ENCODE measurements at regions not wholly inside any gene's neighbourhood (a gene's known extent, or its start where the extent isn't known, plus 50 kb on each side); places are given as distances from the start of the nearest gene placed in this dataset.

DNA sequence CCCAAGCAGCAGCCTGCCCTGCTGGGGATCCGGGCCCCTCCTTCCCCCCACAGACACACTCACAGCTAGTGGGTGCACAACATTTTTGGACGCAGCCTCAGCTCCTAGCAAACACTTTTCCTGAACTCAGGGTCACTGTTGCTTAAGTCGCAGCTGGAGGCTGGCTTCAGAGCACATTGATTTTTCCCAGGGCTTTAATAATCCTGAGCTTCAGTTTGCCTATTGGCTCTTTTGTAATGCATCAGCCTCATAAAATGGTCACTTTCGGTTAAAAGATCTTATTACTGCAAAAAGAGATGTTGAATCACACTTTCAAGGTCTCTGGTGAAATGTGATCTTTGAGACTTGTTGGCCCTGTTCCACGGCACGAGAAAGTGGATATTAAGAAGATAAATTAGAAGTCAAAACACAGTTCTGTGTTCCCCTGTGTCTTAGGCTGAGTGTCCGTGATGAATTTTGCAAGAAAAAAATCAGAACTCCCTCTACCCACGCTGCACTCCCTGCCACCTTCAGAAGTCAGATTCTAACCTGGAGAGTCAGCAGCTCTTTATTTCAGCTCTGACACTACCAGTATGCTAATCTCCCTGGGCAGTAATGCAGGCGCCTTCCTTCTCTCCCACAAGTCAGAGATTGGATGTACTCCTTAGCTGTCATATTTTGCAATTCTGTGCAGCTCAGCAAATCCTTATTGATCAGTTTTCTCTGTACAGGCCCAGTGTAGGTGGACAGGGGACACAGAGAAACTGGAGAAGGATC lies 158.2 kb upstream of the E2F8 start:
- TF ChIP-seq POLR2A (IDR thresholded peaks at IDR 0.05) (no peak), CTCF (IDR thresholded peaks at IDR 0.05) (no peak), EP300 (IDR thresholded peaks at IDR 0.05; ENCODE audit: low read depth) (no peak)

Data from transverse colon (tissue), 3 donors.